ENCODE measurements at regions not wholly inside any gene's neighbourhood (a gene's known extent, or its start where the extent isn't known, plus 50 kb on each side); places are given as distances from the start of the nearest gene placed in this dataset.

- H3K4me3 Mint-ChIP-seq = no peak overlapping the region
These were observed 1425.1 kb upstream of the CDH8 start for GRCh38 chr16:63461248-63461841.

More at GRCh38 chr16:63461248-63461841, 1425.1 kb upstream of the CDH8 start:
- H4K20me1 ChIP-seq (ENCODE audit: control insufficient read depth, insufficient read depth, insufficient read length) = no peaks in the 10 kb centered on the region
- no peak overlapping the region for H2BK5ac ChIP-seq (ENCODE audit: insufficient read length, low read length)
- H3K18ac ChIP-seq (ENCODE audit: insufficient read length, low read depth, low read length) = no peak overlapping the region
- TF ChIP-seq, protein P1, sequence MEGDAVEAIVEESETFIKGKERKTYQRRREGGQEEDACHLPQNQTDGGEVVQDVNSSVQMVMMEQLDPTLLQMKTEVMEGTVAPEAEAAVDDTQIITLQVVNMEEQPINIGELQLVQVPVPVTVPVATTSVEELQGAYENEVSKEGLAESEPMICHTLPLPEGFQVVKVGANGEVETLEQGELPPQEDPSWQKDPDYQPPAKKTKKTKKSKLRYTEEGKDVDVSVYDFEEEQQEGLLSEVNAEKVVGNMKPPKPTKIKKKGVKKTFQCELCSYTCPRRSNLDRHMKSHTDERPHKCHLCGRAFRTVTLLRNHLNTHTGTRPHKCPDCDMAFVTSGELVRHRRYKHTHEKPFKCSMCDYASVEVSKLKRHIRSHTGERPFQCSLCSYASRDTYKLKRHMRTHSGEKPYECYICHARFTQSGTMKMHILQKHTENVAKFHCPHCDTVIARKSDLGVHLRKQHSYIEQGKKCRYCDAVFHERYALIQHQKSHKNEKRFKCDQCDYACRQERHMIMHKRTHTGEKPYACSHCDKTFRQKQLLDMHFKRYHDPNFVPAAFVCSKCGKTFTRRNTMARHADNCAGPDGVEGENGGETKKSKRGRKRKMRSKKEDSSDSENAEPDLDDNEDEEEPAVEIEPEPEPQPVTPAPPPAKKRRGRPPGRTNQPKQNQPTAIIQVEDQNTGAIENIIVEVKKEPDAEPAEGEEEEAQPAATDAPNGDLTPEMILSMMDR (conservative IDR thresholded peaks at IDR 0.05) = peak; percentile 85
- WGBS (ENCODE audit: extremely low coverage, insufficient read length, low lambda C conversion rate) = no CpG with 5 or more reads among the region's 3 CpGs
- H2BK20ac ChIP-seq (ENCODE audit: low read depth, low read length, poor library complexity, severe bottlenecking) = no peak overlapping the region
- no peak overlapping the region for H2BK15ac ChIP-seq (ENCODE audit: low read depth, low read length)
- no peak overlapping the region for H3K27ac ChIP-seq (ENCODE audit: insufficient read length, low read depth, low read length)
- H4K5ac ChIP-seq (ENCODE audit: insufficient read length, low read depth, low read length) = no peak overlapping the region
- no peak overlapping the region for H2BK120ac ChIP-seq (ENCODE audit: low read depth, low read length, poor library complexity, severe bottlenecking)
- H3K56ac ChIP-seq (ENCODE audit: insufficient read length, low read depth, low read length) = no peak overlapping the region
- H3K27me3 Mint-ChIP-seq (ENCODE audit: low read depth) = no peaks in the 10 kb centered on the region
- no peaks in the 10 kb centered on the region for H3K36me3 Mint-ChIP-seq (ENCODE audit: insufficient read depth in 1 of 3, low read depth in 3 of 3)
- H4K8ac ChIP-seq (replicated peaks; ENCODE audit: insufficient read length, low read depth, low read length) = no peak overlapping the region
- no peak overlapping the region for H2AK5ac ChIP-seq (ENCODE audit: insufficient read length, low read length)
- no peaks in the 10 kb centered on the region for H3K27me3 ChIP-seq (ENCODE audit: insufficient read depth, low read length)
- no peaks in the 10 kb centered on the region for H3K4me1 ChIP-seq (ENCODE audit: insufficient read depth, low read length)
- no peak overlapping the region for H3K23ac ChIP-seq (ENCODE audit: insufficient read length, low read depth, low read length)
- H4K91ac ChIP-seq (ENCODE audit: insufficient read length, low read depth, low read length) = no peak overlapping the region
- no peaks in the 10 kb centered on the region for H3K9me3 Mint-ChIP-seq
- no peak overlapping the region for H3K4me2 ChIP-seq (ENCODE audit: insufficient read depth, insufficient read length, low read length)
- no peak overlapping the region for H3K14ac ChIP-seq (ENCODE audit: insufficient read depth, low read length)
- H3K23me2 ChIP-seq (ENCODE audit: insufficient read length, low read depth, low read length, poor library complexity, severe bottlenecking) = no peaks in the 10 kb centered on the region
- H3K79me2 ChIP-seq (ENCODE audit: insufficient read depth, low read length) = no peaks in the 10 kb centered on the region
- H3K9me3 ChIP-seq (ENCODE audit: control insufficient read depth, low read depth, low read length) = no peaks in the 10 kb centered on the region
- H3K9ac ChIP-seq (ENCODE audit: extremely low read depth, insufficient read length, low read length) = no peak overlapping the region
- no peak overlapping the region for H2BK12ac ChIP-seq (ENCODE audit: insufficient read length, low read depth, low read length)
- H3K79me1 ChIP-seq (ENCODE audit: insufficient read depth, low read depth, low read length, poor library complexity, severe bottlenecking) = no peaks in the 10 kb centered on the region
- peak; percentile 28 for DNase-seq
- no peak overlapping the region; a peak in 1 of 7 replicates for H3K27ac Mint-ChIP-seq
- no peak overlapping the region for H3T11ph ChIP-seq (ENCODE audit: low read length)
- peaks cover 3 to 5% of the 10 kb centered on the region in 2 experiments for H3K4me1 Mint-ChIP-seq
- no peak overlapping the region for H2AFZ ChIP-seq (ENCODE audit: low read length)
- H3K4ac ChIP-seq (ENCODE audit: low read depth, low read length) = no peak overlapping the region

All from H9 (cell line).